ENCODE measurements at regions not wholly inside any gene's neighbourhood (a gene's known extent, or its start where the extent isn't known, plus 50 kb on each side); places are given as distances from the start of the nearest gene placed in this dataset.

DNA sequence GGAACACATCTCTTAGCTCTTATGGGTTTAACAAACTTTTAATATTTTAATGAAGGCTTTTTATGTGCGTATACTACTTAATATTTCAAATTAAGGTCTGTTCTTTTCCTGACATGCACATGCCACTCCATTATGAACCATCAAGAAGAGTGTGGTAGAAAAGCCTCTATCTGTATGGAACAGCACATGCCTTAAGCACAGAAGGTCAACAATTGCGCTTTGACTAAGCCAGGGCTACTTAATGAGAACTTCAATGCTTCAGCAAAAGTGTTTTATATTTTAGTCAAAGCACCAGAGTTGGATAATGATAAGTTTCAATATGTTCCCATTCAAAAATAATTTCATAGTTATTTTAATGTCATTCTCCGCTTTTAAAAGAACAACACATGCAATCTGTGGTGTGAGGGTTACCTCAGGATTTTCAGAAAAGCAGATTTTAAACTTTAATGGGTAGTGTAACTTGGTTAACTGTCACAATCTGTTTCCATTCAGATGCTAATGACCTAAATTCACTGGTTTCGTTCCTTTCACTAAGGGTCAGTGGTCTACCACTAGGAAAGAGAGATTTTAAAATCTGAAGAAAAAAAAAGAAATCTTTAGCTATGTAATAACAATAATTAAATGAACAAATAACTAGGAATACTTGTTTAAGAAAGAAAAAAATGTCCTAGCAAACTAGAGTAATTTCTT is 193.4 kb upstream of the NOVA1 start:
- no TSS peak for BruUV-seq (replicated peaks)
- ChIA-PET CTCF (no interaction called here), POLR2A (no interaction called here)
- in situ Hi-C loops (cut with HindIII; ENCODE audit: low pct_unique_long_range_greater_than_20kb, low sequenced_read_pairs) (no loop called here), intact Hi-C loops (cut with micrococcal nuclease; ENCODE audit: unreplicated experiment) (no loop called here)
- no peaks in the 10 kb centered on the region for H3K9me3 ChIP-seq (ENCODE audit: control insufficient read depth, insufficient read depth, low read depth, low read length)
- H3K4me1 ChIP-seq (ENCODE audit: control insufficient read depth, insufficient read depth, low read length), result no peaks in the 10 kb centered on the region
- H3K4me3 ChIP-seq (ENCODE audit: low read depth in 2 of 2, low read length in 2 of 2), result no peak overlapping the region
- ATAC-seq (no peak), DNase-seq (ENCODE audit: low read depth, low spot score) (no peak)
- TF ChIP-seq POLR2AphosphoS5 (IDR thresholded peaks at IDR 0.05; ENCODE audit: low read depth, low read length), result no peak
- TF ChIP-seq SIN3A (IDR thresholded peaks at IDR 0.05; ENCODE audit: borderline replicate concordance, insufficient read depth, low read depth, low read length), result no peak
- no peak for TF ChIP-seq TCF7L2 (IDR thresholded peaks at IDR 0.05; ENCODE audit: low read depth, low read length)
- TF ChIP-seq, protein P1, sequence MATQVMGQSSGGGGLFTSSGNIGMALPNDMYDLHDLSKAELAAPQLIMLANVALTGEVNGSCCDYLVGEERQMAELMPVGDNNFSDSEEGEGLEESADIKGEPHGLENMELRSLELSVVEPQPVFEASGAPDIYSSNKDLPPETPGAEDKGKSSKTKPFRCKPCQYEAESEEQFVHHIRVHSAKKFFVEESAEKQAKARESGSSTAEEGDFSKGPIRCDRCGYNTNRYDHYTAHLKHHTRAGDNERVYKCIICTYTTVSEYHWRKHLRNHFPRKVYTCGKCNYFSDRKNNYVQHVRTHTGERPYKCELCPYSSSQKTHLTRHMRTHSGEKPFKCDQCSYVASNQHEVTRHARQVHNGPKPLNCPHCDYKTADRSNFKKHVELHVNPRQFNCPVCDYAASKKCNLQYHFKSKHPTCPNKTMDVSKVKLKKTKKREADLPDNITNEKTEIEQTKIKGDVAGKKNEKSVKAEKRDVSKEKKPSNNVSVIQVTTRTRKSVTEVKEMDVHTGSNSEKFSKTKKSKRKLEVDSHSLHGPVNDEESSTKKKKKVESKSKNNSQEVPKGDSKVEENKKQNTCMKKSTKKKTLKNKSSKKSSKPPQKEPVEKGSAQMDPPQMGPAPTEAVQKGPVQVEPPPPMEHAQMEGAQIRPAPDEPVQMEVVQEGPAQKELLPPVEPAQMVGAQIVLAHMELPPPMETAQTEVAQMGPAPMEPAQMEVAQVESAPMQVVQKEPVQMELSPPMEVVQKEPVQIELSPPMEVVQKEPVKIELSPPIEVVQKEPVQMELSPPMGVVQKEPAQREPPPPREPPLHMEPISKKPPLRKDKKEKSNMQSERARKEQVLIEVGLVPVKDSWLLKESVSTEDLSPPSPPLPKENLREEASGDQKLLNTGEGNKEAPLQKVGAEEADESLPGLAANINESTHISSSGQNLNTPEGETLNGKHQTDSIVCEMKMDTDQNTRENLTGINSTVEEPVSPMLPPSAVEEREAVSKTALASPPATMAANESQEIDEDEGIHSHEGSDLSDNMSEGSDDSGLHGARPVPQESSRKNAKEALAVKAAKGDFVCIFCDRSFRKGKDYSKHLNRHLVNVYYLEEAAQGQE (IDR thresholded peaks at IDR 0.05; ENCODE audit: insufficient read depth in 1 of 2, low read depth in 2 of 2, low read length in 1 of 2), result no peak
- TF ChIP-seq, protein P2, sequence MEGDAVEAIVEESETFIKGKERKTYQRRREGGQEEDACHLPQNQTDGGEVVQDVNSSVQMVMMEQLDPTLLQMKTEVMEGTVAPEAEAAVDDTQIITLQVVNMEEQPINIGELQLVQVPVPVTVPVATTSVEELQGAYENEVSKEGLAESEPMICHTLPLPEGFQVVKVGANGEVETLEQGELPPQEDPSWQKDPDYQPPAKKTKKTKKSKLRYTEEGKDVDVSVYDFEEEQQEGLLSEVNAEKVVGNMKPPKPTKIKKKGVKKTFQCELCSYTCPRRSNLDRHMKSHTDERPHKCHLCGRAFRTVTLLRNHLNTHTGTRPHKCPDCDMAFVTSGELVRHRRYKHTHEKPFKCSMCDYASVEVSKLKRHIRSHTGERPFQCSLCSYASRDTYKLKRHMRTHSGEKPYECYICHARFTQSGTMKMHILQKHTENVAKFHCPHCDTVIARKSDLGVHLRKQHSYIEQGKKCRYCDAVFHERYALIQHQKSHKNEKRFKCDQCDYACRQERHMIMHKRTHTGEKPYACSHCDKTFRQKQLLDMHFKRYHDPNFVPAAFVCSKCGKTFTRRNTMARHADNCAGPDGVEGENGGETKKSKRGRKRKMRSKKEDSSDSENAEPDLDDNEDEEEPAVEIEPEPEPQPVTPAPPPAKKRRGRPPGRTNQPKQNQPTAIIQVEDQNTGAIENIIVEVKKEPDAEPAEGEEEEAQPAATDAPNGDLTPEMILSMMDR (IDR thresholded peaks at IDR 0.05), result no peak
- H3K27ac ChIP-seq (ENCODE audit: low read length), result no peak overlapping the region
- no peaks in the 10 kb centered on the region for H3K27me3 ChIP-seq (ENCODE audit: control insufficient read depth, insufficient read depth, low read length)
- no peaks in the 10 kb centered on the region for H3K36me3 ChIP-seq (ENCODE audit: control insufficient read depth, insufficient read depth, low read length)

DNA sequence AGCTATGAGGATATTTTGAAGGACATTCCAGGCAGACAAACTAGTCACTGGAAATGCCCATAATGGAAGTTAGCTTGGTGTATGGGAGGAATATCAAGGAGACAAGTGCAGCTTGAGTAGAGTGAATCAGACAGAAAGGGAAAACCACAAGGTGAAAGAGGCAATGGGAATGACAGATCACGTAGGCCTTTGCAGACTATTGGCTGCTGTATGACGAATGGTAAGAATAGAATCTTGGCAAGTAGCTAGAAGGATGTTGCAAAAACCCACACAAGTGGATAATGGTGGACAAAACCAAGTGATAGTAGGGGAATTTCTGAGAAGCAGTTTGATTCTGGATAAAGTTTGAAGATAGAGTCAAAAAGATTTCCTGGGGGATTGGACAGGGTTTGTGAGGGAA is 196.9 kb upstream of the NOVA1 start:
- ATAC-seq, result no peak
- Histone ChIP-seq H3K27me3 (ENCODE audit: control insufficient read depth, insufficient read depth, low read length) (no peaks in the 10 kb centered on the region), H3K27ac (ENCODE audit: low read length) (no peak overlapping the region), H3K4me1 (ENCODE audit: control insufficient read depth, insufficient read depth, low read length) (no peaks in the 10 kb centered on the region), H3K36me3 (ENCODE audit: control insufficient read depth, insufficient read depth, low read length) (no peaks in the 10 kb centered on the region), H3K4me3 (ENCODE audit: low read depth in 2 of 2, low read length in 2 of 2) (no peak overlapping the region), H3K9me3 (ENCODE audit: control insufficient read depth, insufficient read depth, low read depth, low read length) (no peaks in the 10 kb centered on the region)
- intact Hi-C loops (cut with micrococcal nuclease; ENCODE audit: unreplicated experiment) (no loop called here), in situ Hi-C loops (cut with HindIII; ENCODE audit: low pct_unique_long_range_greater_than_20kb, low sequenced_read_pairs) (no loop called here)
- BruUV-seq (replicated peaks), result no TSS peak
- TF ChIP-seq TCF7L2 (IDR thresholded peaks at IDR 0.05; ENCODE audit: low read depth, low read length) (no peak), POLR2AphosphoS5 (IDR thresholded peaks at IDR 0.05; ENCODE audit: low read depth, low read length) (no peak), SIN3A (IDR thresholded peaks at IDR 0.05; ENCODE audit: borderline replicate concordance, insufficient read depth, low read depth, low read length) (no peak)
- TF ChIP-seq, protein P1 (IDR thresholded peaks at IDR 0.05; ENCODE audit: insufficient read depth in 1 of 2, low read depth in 2 of 2, low read length in 1 of 2), result no peak
- TF ChIP-seq, protein P2 (IDR thresholded peaks at IDR 0.05), result no peak
- ChIA-PET POLR2A (no interaction called here), CTCF (no interaction called here)
- no peak for DNase-seq (ENCODE audit: low read depth, low spot score)
